Breast epithelium (tissue), 3 donors: ENCODE measurements at regions not wholly inside any gene's neighbourhood (a gene's known extent, or its start where the extent isn't known, plus 50 kb on each side); places are given as distances from the start of the nearest gene placed in this dataset.

Experiments
- POLR2AphosphoS5 ChIP-seq, 3 donors: sonication (generic); formaldehyde crosslinking; IDR thresholded peaks; one replicate each; pipeline ENCODE4 v1.6.1; 2017; ENCODE audit warnings: antibody characterized with exemption in 3 of 3
- TF ChIP-seq, protein P1 (sequence below), 3 donors: fragments of 450-650 bp; IDR thresholded peaks; one replicate each; pipeline ENCODE4 v1.5.1; 2016 to 2017; ENCODE audit warnings: antibody characterized with exemption in 3 of 3, mild to moderate bottlenecking in 3 of 3, moderate library complexity in 3 of 3

DNA sequence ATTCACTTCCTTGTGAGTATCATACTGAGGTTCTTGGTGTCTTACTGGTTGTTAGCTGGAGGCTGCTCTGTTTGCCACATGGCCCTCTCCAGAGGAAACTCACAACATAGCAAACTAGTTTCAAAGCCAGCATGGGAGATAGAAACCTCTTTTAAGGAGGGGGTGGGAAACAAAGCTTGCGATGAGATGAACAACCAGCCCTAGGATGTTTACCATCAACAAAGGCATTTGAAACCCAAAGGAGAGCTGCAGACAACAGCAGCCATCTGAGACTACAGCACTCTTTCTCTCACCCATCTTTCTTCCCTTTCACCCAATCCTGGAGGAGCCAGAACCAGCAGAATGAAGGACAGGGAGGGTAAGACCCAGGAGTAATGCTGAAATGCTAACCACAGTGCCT is 182.1 kb downstream of the NEBL start:
- TF ChIP-seq, protein P1, sequence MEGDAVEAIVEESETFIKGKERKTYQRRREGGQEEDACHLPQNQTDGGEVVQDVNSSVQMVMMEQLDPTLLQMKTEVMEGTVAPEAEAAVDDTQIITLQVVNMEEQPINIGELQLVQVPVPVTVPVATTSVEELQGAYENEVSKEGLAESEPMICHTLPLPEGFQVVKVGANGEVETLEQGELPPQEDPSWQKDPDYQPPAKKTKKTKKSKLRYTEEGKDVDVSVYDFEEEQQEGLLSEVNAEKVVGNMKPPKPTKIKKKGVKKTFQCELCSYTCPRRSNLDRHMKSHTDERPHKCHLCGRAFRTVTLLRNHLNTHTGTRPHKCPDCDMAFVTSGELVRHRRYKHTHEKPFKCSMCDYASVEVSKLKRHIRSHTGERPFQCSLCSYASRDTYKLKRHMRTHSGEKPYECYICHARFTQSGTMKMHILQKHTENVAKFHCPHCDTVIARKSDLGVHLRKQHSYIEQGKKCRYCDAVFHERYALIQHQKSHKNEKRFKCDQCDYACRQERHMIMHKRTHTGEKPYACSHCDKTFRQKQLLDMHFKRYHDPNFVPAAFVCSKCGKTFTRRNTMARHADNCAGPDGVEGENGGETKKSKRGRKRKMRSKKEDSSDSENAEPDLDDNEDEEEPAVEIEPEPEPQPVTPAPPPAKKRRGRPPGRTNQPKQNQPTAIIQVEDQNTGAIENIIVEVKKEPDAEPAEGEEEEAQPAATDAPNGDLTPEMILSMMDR (IDR thresholded peaks at IDR 0.05): no peak
- no peak for TF ChIP-seq POLR2AphosphoS5 (IDR thresholded peaks at IDR 0.05)
